HG02763 (cell line): ENCODE measurements at regions not wholly inside any gene's neighbourhood (a gene's known extent, or its start where the extent isn't known, plus 50 kb on each side); places are given as distances from the start of the nearest gene placed in this dataset.

Experiments used
- ATAC-seq: cut with Tn5 transposase; IDR thresholded peaks from one replicate; pipeline ENCODE4 v1.9.1; 2021; ENCODE audit warnings: mild to moderate bottlenecking, moderate library complexity; ENCODE audit not compliant: unreplicated experiment

- ATAC-seq = no peak
Measured at GRCh38 chr15:96882121-96882772, 551.7 kb downstream of the NR2F2 start.

GRCh38 chr15:96887730-96888129 is 557.2 kb downstream of the NR2F2 start:
- no peak for ATAC-seq

- ATAC-seq = no peak
Measured at GRCh38 chr15:96888764-96889163, 558.3 kb downstream of the NR2F2 start.

- ATAC-seq = no peak
Measured at GRCh38 chr15:96889734-96890480, 559.4 kb downstream of the NR2F2 start.

- no peak for ATAC-seq
Measured at GRCh38 chr15:96891046-96891445, 560.5 kb downstream of the NR2F2 start.

- no peak for ATAC-seq
Measured at GRCh38 chr15:96893159-96893906, 562.8 kb downstream of the NR2F2 start.

GRCh38 chr15:96894659-96895058 is 564.2 kb downstream of the NR2F2 start:
- no peak for ATAC-seq

GRCh38 chr15:96896766-96897165 is 566.3 kb downstream of the NR2F2 start:
- no peak for ATAC-seq

- ATAC-seq = no peak
Measured at GRCh38 chr15:96914081-96914480, 583.6 kb downstream of the NR2F2 start.

- no peak for ATAC-seq
Measured at GRCh38 chr15:96916750-96917149, 586.2 kb downstream of the NR2F2 start.

- ATAC-seq = no peak
Measured at GRCh38 chr15:96924570-96924969, 594.1 kb downstream of the NR2F2 start.

- ATAC-seq = no peak
Measured at GRCh38 chr15:96947296-96948229, 617.1 kb downstream of the NR2F2 start.

- ATAC-seq = no peak
Measured at GRCh38 chr15:96948981-96949380, 618.5 kb downstream of the NR2F2 start.

GRCh38 chr15:96958721-96959120 is 628.2 kb downstream of the NR2F2 start:
- no peak for ATAC-seq

GRCh38 chr15:96959501-96959900 is 629.0 kb downstream of the NR2F2 start:
- ATAC-seq = no peak

GRCh38 chr15:96960711-96961480 is 630.4 kb downstream of the NR2F2 start:
- ATAC-seq = no peak

- ATAC-seq = no peak
Measured at GRCh38 chr15:96966554-96966953, 636.1 kb downstream of the NR2F2 start.

GRCh38 chr15:96969732-96970710 is 639.5 kb downstream of the NR2F2 start:
- ATAC-seq = no peak

- ATAC-seq = no peak
Measured at GRCh38 chr15:96972201-96972600, 641.7 kb downstream of the NR2F2 start.
